ENCODE measurements at regions not wholly inside any gene's neighbourhood (a gene's known extent, or its start where the extent isn't known, plus 50 kb on each side); places are given as distances from the start of the nearest gene placed in this dataset.

GRCh38 chr18:45119876-45120275 is 439.2 kb downstream of the SETBP1 start:
- ChIA-PET POLR2A (no interaction called here), CTCF (no interaction called here)
- no peak for TF ChIP-seq CTCF (IDR thresholded peaks at IDR 0.05; ENCODE audit: insufficient read depth, low read length, missing control alignments)
- DNase-seq (ENCODE audit: low read depth, low spot score): no peak
- no peak overlapping the region for H3K4me3 ChIP-seq (ENCODE audit: low read depth, low read length)

GRCh38 chr18:45121146-45121545 is 440.5 kb downstream of the SETBP1 start:
- no peak overlapping the region for H3K4me3 ChIP-seq (ENCODE audit: low read depth, low read length)
- no peak for TF ChIP-seq CTCF (IDR thresholded peaks at IDR 0.05; ENCODE audit: insufficient read depth, low read length, missing control alignments)
- DNase-seq (ENCODE audit: low read depth, low spot score): no peak
- CTCF ChIA-PET: no interaction called here
- POLR2A ChIA-PET: no interaction called here

- POLR2A ChIA-PET: no interaction called here
- TF ChIP-seq CTCF (IDR thresholded peaks at IDR 0.05; ENCODE audit: insufficient read depth, low read length, missing control alignments): no peak
- CTCF ChIA-PET: interaction anchor here (1.8 kb wide), 1 partner anchor 264 kb away, joined by 4 read pairs; no protein-coding TSS in a partner anchor
- DNase-seq (ENCODE audit: low read depth, low spot score): no peak
- H3K4me3 ChIP-seq (ENCODE audit: low read depth, low read length): no peak overlapping the region
Observed at GRCh38 chr18:45122506-45122905, 441.8 kb downstream of the SETBP1 start.

- no peak for DNase-seq (ENCODE audit: low read depth, low spot score)
- TF ChIP-seq CTCF (IDR thresholded peaks at IDR 0.05; ENCODE audit: insufficient read depth, low read length, missing control alignments): no peak
- ChIA-PET CTCF (interaction anchor here (1.5 kb wide), 1 partner anchor 86 kb away, joined by 3 read pairs; no protein-coding TSS in a partner anchor), POLR2A (no interaction called here)
- H3K4me3 ChIP-seq (ENCODE audit: low read depth, low read length): no peak overlapping the region
Observed at GRCh38 chr18:45127405-45127804, 446.7 kb downstream of the SETBP1 start.

- no peak overlapping the region for H3K4me3 ChIP-seq (ENCODE audit: low read depth, low read length)
- CTCF ChIA-PET: no interaction called here
- no peak for DNase-seq (ENCODE audit: low read depth, low spot score)
- POLR2A ChIA-PET: no interaction called here
- TF ChIP-seq CTCF (IDR thresholded peaks at IDR 0.05; ENCODE audit: insufficient read depth, low read length, missing control alignments): no peak
Observed at GRCh38 chr18:45133276-45133675, 452.6 kb downstream of the SETBP1 start.

- ChIA-PET CTCF (no interaction called here), POLR2A (no interaction called here)
- no peak for TF ChIP-seq CTCF (IDR thresholded peaks at IDR 0.05; ENCODE audit: insufficient read depth, low read length, missing control alignments)
- H3K4me3 ChIP-seq (ENCODE audit: low read depth, low read length): no peak overlapping the region
- DNase-seq (ENCODE audit: low read depth, low spot score): no peak
Observed at GRCh38 chr18:45136381-45137086, 455.8 kb downstream of the SETBP1 start.

Data from AG04449 (cell line).